IMR-90 (cell line): ENCODE measurements at regions not wholly inside any gene's neighbourhood (a gene's known extent, or its start where the extent isn't known, plus 50 kb on each side); places are given as distances from the start of the nearest gene placed in this dataset.

Experiments
- ATAC-seq: fragments of 200-7000 bp; cut with Tn5 transposase; 2 replicates; pipeline ENCODE4 v1.9.1; 2020; ENCODE audit warnings: low read depth, mild to moderate bottlenecking, moderate library complexity
- BruUV-seq: library from RNA; stranded (reverse); fragments of 400-500 nt; replicated peaks from 2 replicates; lab custom pipeline; 2021; lab: Mats Ljungman, UMichigan
- CTCF ChIA-PET: fragments of 300-600 bp; formaldehyde crosslinking; extraction: SDS; loops from one replicate; lab custom pipeline; 2021; ENCODE audit warnings: antibody characterized with exemption; lab: Yijun Ruan, JAX
- POLR2A ChIA-PET: fragments of 300-600 bp; sonication (Branson Sonifier 250); formaldehyde crosslinking; loops from one replicate; lab custom pipeline; 2022; ENCODE audit warnings: antibody characterized with exemption; ENCODE audit not compliant: unreplicated experiment; lab: Charles Lee
- DNase-seq: peaks from one replicate; pipeline ENCODE4 v3.0.0; 2013
- H2AFZ ChIP-seq: replicated peaks from 2 replicates; pipeline ENCODE3; 2013; ENCODE audit warnings: low read length, mild to moderate bottlenecking; ENCODE audit not compliant: poor library complexity
- H2AK5ac ChIP-seq: 2 replicates; pipeline ENCODE4 v1.6.1; 2013; ENCODE audit warnings: low read depth, low read length, inconsistent platforms
- H2AK9ac ChIP-seq: replicated peaks from 2 replicates; pipeline ENCODE3; 2013; ENCODE audit warnings: mild to moderate bottlenecking, low read depth, low read length, moderate library complexity; ENCODE audit not compliant: poor library complexity
- H2BK120ac ChIP-seq: 2 replicates; pipeline ENCODE4 v1.6.1; 2013; ENCODE audit warnings: low read depth, low read length, inconsistent platforms
- H2BK15ac ChIP-seq: 3 replicates; pipeline ENCODE4 v1.6.1; 2013; ENCODE audit warnings: low read depth, low read length, inconsistent platforms
- H2BK20ac ChIP-seq: 2 replicates; pipeline ENCODE4 v1.6.1; 2013; ENCODE audit warnings: low read depth, mild to moderate bottlenecking, inconsistent platforms, low read length, moderate library complexity
- H2BK5ac ChIP-seq: 2 replicates; pipeline ENCODE4 v1.6.1; 2013; ENCODE audit warnings: mild to moderate bottlenecking, low read depth, low read length, inconsistent platforms; ENCODE audit not compliant: poor library complexity, severe bottlenecking
- H3K14ac ChIP-seq: replicated peaks from 2 replicates; pipeline ENCODE4 v1.6.1; 2013; ENCODE audit warnings: low read depth, low read length, inconsistent platforms
- H3K18ac ChIP-seq: 2 replicates; pipeline ENCODE4 v1.6.1; 2013; ENCODE audit warnings: low read depth, low read length, control low read depth
- H3K23ac ChIP-seq: 2 replicates; pipeline ENCODE4 v1.6.1; 2013; ENCODE audit warnings: low read depth, low read length, inconsistent platforms
- H3K27ac ChIP-seq: 2 replicates; pipeline ENCODE4 v1.5.1; 2013; ENCODE audit warnings: mild to moderate bottlenecking, control low read depth, low read length; ENCODE audit not compliant: insufficient read depth
- H3K27me3 ChIP-seq: 2 replicates; pipeline ENCODE4 v1.6.1; 2013; ENCODE audit warnings: low read length; ENCODE audit not compliant: control insufficient read depth, insufficient read depth
- H3K36me3 ChIP-seq: 2 replicates; pipeline ENCODE4 v1.6.1; 2013; ENCODE audit warnings: low read length, mixed read lengths; ENCODE audit not compliant: control insufficient read depth, insufficient read depth
- H3K4ac ChIP-seq: 2 replicates; pipeline ENCODE4 v1.6.1; 2013; ENCODE audit warnings: low read depth, low read length, inconsistent platforms
- H3K4me1 ChIP-seq: 2 replicates; pipeline ENCODE4 v1.6.1; 2013; ENCODE audit warnings: low read length, mixed read lengths; ENCODE audit not compliant: control insufficient read depth, insufficient read depth
- H3K4me2 ChIP-seq: 2 replicates; pipeline ENCODE4 v1.6.1; 2013; ENCODE audit warnings: low read depth, mild to moderate bottlenecking, control low read depth, low read length, moderate library complexity
- H3K4me3 ChIP-seq: 2 replicates; pipeline ENCODE4 v1.5.1; 2013; ENCODE audit warnings: low read depth, mild to moderate bottlenecking, control low read depth, low read length, moderate library complexity; ENCODE audit not compliant: insufficient read depth
- H3K56ac ChIP-seq: 2 replicates; pipeline ENCODE4 v1.6.1; 2013; ENCODE audit warnings: low read length, inconsistent platforms; ENCODE audit not compliant: insufficient read depth; ENCODE audit errors: extremely low read depth
- H3K79me1 ChIP-seq, 2 experiments: 2 replicates each; pipeline ENCODE4 v1.6.1; 2013; ENCODE audit warnings: low read length in 2 of 2, inconsistent platforms in 1 of 2, low read depth in 1 of 2
- H3K9ac ChIP-seq: 2 replicates; pipeline ENCODE4 v1.6.1; 2013; ENCODE audit warnings: low read depth, low read length, control low read depth
- H3K9me1 ChIP-seq: 2 replicates; pipeline ENCODE4 v1.6.1; 2013; ENCODE audit warnings: low read length, inconsistent platforms; ENCODE audit not compliant: insufficient read depth
- H3K9me3 ChIP-seq: 2 replicates; pipeline ENCODE4 v1.6.1; 2013; ENCODE audit warnings: low read length; ENCODE audit not compliant: control insufficient read depth, insufficient read depth
- H4K20me1 ChIP-seq: 2 replicates; pipeline ENCODE4 v1.6.1; 2013; ENCODE audit warnings: low read length, inconsistent platforms; ENCODE audit not compliant: insufficient read depth
- H4K5ac ChIP-seq: 2 replicates; pipeline ENCODE4 v1.6.1; 2013; ENCODE audit warnings: mild to moderate bottlenecking, low read depth, low read length, control low read depth
- H4K8ac ChIP-seq, 2 experiments: 2 replicates each; pipeline ENCODE4 v1.6.1; 2013; ENCODE audit warnings: low read depth in 2 of 2, low read length in 2 of 2, control low read depth in 1 of 2, inconsistent platforms in 1 of 2
- H4K91ac ChIP-seq: 2 replicates; pipeline ENCODE4 v1.6.1; 2013; ENCODE audit warnings: low read depth, low read length, inconsistent platforms; ENCODE audit not compliant: insufficient read depth
- BHLHE40 ChIP-seq: fragments of 150-350 bp; IDR thresholded peaks from 2 replicates; pipeline ENCODE4 v1.6.1; 2016; ENCODE audit warnings: mild to moderate bottlenecking, low read depth, low read length
- CEBPB ChIP-seq: IDR thresholded peaks from 2 replicates; pipeline ENCODE4 v1.6.1; 2012; ENCODE audit warnings: low read depth, low read length, improper control_type of control experiment
- CHD1 ChIP-seq: IDR thresholded peaks from 2 replicates; pipeline ENCODE4 v1.6.1; 2012; ENCODE audit warnings: low read depth, low read length, improper control_type of control experiment
- FOS ChIP-seq: fragments of 150-350 bp; IDR thresholded peaks from 2 replicates; pipeline ENCODE4 v1.6.1; 2016; ENCODE audit warnings: low read depth, low read length
- MAFK ChIP-seq: IDR thresholded peaks from 2 replicates; pipeline ENCODE4 v1.6.1; 2012; ENCODE audit warnings: low read depth, low read length, improper control_type of control experiment
- MAZ ChIP-seq: IDR thresholded peaks from 2 replicates; pipeline ENCODE4 v1.6.1; 2012; ENCODE audit warnings: low read depth, mild to moderate bottlenecking, low read length, improper control_type of control experiment, moderate library complexity, borderline replicate concordance
- MXI1 ChIP-seq: IDR thresholded peaks from 2 replicates; pipeline ENCODE4 v1.6.1; 2012; ENCODE audit warnings: low read depth, mild to moderate bottlenecking, low read length, moderate library complexity, borderline replicate concordance
- NFE2L2 ChIP-seq: fragments of 150-350 bp; IDR thresholded peaks from 2 replicates; pipeline ENCODE4 v1.6.1; 2016; ENCODE audit warnings: low read depth, mild to moderate bottlenecking, low read length
- POLR2A ChIP-seq: IDR thresholded peaks from 2 replicates; pipeline ENCODE4 v1.6.1; 2012; ENCODE audit warnings: mild to moderate bottlenecking, low read depth, low read length
- RCOR1 ChIP-seq: IDR thresholded peaks from 2 replicates; pipeline ENCODE4 v1.6.1; 2012; ENCODE audit warnings: mild to moderate bottlenecking, low read length, improper control_type of control experiment; ENCODE audit not compliant: insufficient replicate concordance
- RFX5 ChIP-seq: IDR thresholded peaks from 2 replicates; pipeline ENCODE4 v1.8.0; 2012; ENCODE audit warnings: low read depth, mild to moderate bottlenecking, low read length, moderate library complexity
- SMC3 ChIP-seq: fragments of 150-350 bp; IDR thresholded peaks from 2 replicates; pipeline ENCODE4 v1.6.1; 2016; ENCODE audit warnings: low read depth, mild to moderate bottlenecking, antibody characterized with exemption, low read length, moderate library complexity
- USF2 ChIP-seq: fragments of 150-350 bp; IDR thresholded peaks from 2 replicates; pipeline ENCODE4 v1.6.1; 2017; ENCODE audit warnings: mild to moderate bottlenecking, antibody characterized with exemption, low read length, low read depth
- WGBS, 2 experiments: methylation state at CpG; one replicate each; pipeline versions ENCODE4 v1.1.5 to v1.1.7; 2013; ENCODE audit warnings: missing lambda C conversion rate in 2 of 2; ENCODE audit not compliant: insufficient read length in 1 of 2; ENCODE audit errors: extremely low coverage in 2 of 2; 5-methylcytosine and 5-hydroxymethylcytosine counted together
- dilution Hi-C: fragments of 300-500 bp; cut with HindIII; formaldehyde crosslinking; loops from one replicate; pipeline ENCODE4 v1.14.3; 2018; ENCODE audit warnings: low sequenced_read_pairs; ENCODE audit not compliant: unreplicated experiment
- in situ Hi-C: fragments of 300-500 bp; cut with MboI; formaldehyde crosslinking; loops from 3 replicates; pipeline ENCODE4 v1.14.3; 2019; ENCODE audit warnings: low sequenced_read_pairs, inconsistent platforms, mixed read lengths
- intact Hi-C: fragments of 100-400 bp; cut with micrococcal nuclease; formaldehyde crosslinking; loops from 2 replicates; pipeline ENCODE4 v1.10.0; 2022

DNA sequence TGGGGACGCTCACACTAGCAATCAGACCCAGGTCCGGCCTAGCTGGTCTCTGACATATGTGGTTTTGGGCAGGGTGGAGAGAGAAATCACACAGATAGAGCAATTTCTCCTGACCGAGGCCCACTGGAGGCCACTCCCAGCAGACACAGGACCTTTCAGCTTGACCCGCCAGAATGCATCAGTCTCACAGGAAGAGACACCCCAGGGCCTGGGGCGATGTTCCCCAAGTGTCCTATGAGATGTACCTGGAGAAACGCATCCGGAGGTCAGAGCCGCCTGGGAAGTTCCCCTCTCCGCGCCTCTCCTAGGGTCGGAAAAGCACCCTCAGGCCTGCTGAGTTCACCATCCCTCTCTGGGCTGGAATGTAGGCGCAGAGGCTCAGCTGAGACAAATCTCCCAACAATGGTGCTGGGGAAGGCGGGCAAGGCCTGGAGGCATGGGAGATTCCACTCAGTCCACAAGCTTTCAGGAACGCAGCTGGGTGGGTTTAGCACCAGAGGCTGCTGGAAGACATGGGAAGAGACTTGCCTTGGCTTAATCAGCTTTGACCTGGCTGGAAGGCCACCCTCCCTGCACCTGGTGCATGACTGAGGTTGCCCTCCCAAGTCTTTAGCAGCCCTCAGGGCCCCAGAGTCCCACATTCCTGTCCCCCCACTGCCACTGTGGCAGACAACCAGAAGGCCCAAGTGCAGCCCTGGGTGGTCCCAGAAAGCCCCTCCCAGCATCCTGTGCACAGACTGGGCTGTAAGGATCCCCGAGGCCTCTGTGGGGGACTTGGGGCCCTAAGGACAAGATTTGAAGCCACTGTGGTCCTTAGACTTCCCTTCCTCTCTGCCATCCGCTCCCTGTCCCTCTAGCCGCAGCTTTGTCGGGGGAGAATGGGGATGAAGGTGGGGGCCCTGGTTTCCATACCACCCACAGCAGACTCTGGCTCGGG lies 57.5 kb downstream of the RTL6 start (continued):
- TF ChIP-seq NFE2L2: no peak

GRCh38 chr22:44439356-44440223 lies 58.4 kb downstream of the RTL6 start:
- Histone ChIP-seq H3K9me1 (no peaks in the 10 kb centered on the region), H4K20me1 (no peaks in the 10 kb centered on the region), H3K56ac (no peak overlapping the region), H2BK120ac (no peak overlapping the region), H3K9me3 (no peaks in the 10 kb centered on the region), H2AFZ (no peak overlapping the region), H2BK20ac (no peak overlapping the region), H2BK15ac (no peak overlapping the region), H2AK9ac (no peak overlapping the region), H3K27me3 (peaks cover 4% of the 10 kb centered on the region; the same call in 1 of the 2 replicates), H3K36me3 (no peaks in the 10 kb centered on the region), H4K8ac (no peak overlapping the region), H3K18ac (no peak overlapping the region), H3K23ac (no peak overlapping the region), H3K4me2 (no peak overlapping the region), H3K4me3 (no peak overlapping the region), H4K5ac (no peak overlapping the region), H3K4ac (no peak overlapping the region), H4K91ac (no peak overlapping the region), H3K79me1 (no peaks in the 10 kb centered on the region), H3K4me1 (peaks cover 4% of the 10 kb centered on the region; the same call in 1 of the 2 replicates), H2AK5ac (no peak overlapping the region), H2BK5ac (no peak overlapping the region), H3K9ac (no peak overlapping the region), H3K27ac (no peak overlapping the region), H3K14ac (no peak overlapping the region)
- POLR2A ChIA-PET: no interaction called here
- TF ChIP-seq SMC3 (no peak), CHD1 (no peak), MAFK (no peak), POLR2A (no peak), BHLHE40 (no peak), FOS (no peak), RFX5 (no peak), USF2 (no peak), CEBPB (no peak), MAZ (no peak), RCOR1 (no peak), MXI1 (no peak)
- 90% methylated on average over 2 of the region's 21 CpGs; no CpG with 5 or more reads in 1 of the 2 experiments for WGBS, 2 experiments
- no TSS peak for BruUV-seq
- ATAC-seq (no peak), DNase-seq (no peak)
- in situ Hi-C loops: no loop called here
- dilution Hi-C loops: no loop called here
- intact Hi-C loops: loop anchor here (10.0 kb wide), 1 partner anchor 115 kb away; no protein-coding TSS in a partner anchor
- CTCF ChIA-PET: no interaction called here
